GM12865 (cell line): ENCODE measurements at regions not wholly inside any gene's neighbourhood (a gene's known extent, or its start where the extent isn't known, plus 50 kb on each side); places are given as distances from the start of the nearest gene placed in this dataset.

Experiments
- DNase-seq: peaks from one replicate; pipeline ENCODE4 v3.0.0; 2010; ENCODE audit warnings: low read depth
- H3K4me3 ChIP-seq: 2 replicates; pipeline ENCODE4 v1.5.1; 2011; ENCODE audit warnings: mild to moderate bottlenecking, low read depth, low read length, control low read depth
- TF ChIP-seq, protein P1 (sequence below): IDR thresholded peaks from 2 replicates; pipeline ENCODE4 v1.5.1; 2011; ENCODE audit warnings: low read length, control low read depth, low read depth, inconsistent platforms; ENCODE audit not compliant: insufficient read depth; ENCODE audit errors: missing control alignments

GRCh38 chr2:15050483-15050882 is 418.0 kb downstream of the LRATD1 start:
- DNase-seq: no peak

DNA sequence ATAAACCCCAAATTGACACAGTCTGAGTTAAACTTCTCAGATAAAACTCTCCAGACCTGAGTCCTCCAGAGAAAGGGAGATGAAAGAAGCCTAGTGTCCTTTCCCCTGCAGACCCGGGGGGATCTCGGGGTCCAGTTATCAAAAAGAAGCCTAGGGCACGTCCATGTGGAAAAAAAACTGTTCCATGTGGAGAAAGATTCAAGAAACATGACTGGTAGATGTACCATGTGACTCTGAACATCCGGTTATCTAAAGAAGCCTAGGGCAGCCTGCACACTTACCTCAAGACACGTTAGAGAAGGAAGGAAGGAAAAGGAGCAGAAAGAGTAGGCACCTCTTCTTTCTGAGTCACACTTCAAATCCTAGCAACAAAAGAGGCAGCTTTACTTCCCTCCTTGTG is 421.0 kb downstream of the LRATD1 start:
- no peak overlapping the region for H3K4me3 ChIP-seq
- DNase-seq: no peak
- TF ChIP-seq, protein P1, sequence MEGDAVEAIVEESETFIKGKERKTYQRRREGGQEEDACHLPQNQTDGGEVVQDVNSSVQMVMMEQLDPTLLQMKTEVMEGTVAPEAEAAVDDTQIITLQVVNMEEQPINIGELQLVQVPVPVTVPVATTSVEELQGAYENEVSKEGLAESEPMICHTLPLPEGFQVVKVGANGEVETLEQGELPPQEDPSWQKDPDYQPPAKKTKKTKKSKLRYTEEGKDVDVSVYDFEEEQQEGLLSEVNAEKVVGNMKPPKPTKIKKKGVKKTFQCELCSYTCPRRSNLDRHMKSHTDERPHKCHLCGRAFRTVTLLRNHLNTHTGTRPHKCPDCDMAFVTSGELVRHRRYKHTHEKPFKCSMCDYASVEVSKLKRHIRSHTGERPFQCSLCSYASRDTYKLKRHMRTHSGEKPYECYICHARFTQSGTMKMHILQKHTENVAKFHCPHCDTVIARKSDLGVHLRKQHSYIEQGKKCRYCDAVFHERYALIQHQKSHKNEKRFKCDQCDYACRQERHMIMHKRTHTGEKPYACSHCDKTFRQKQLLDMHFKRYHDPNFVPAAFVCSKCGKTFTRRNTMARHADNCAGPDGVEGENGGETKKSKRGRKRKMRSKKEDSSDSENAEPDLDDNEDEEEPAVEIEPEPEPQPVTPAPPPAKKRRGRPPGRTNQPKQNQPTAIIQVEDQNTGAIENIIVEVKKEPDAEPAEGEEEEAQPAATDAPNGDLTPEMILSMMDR: no peak

More at GRCh38 chr2:15050483-15050882, 418.0 kb downstream of the LRATD1 start:
- TF ChIP-seq, protein P1: no peak
- no peak overlapping the region for H3K4me3 ChIP-seq

DNA sequence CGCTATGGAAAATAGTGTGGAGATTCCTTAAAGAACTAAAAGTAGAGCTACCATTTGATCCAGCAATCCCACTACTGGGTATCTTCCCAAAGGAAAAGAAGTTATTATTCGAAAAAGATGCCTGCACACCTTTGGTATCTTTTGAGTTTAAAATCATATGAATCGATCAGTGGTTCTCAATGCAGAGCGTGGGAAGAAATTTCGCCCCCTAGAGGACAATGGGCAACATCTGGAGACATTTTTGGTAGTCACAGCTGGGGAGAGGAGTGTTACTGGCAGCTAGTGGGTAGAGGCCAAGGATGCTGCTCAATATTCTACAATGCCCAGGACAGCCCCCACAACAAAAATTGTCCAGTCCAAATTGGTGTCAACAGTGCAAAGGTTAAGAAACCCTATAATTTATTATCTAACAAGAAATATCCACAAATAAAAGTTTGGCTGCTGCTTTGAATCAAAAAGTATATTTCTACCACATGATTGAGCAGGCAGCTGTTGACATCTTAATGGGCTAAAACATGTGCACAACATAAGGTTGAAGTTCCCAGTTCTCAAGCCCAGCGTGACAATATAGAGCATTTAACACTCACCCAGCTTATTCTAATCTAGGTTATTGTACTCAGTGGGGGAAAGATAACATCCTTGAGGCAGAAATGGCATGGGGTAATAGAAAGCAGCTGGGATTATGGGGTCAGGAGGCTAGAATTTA is 425.7 kb downstream of the LRATD1 start:
- TF ChIP-seq, protein P1: peak; percentile 58
- DNase-seq: peak; percentile 41
- H3K4me3 ChIP-seq: no peak overlapping the region

- no peak for DNase-seq
- TF ChIP-seq, protein P1: no peak
- no peak overlapping the region for H3K4me3 ChIP-seq
Observed at GRCh38 chr2:15058721-15059157, 426.2 kb downstream of the LRATD1 start.

- DNase-seq: no peak
- TF ChIP-seq, protein P1: no peak
- no peak overlapping the region for H3K4me3 ChIP-seq
Observed at GRCh38 chr2:15059870-15060512, 427.5 kb downstream of the LRATD1 start.

- TF ChIP-seq, protein P1: no peak
- no peak for DNase-seq
- no peak overlapping the region for H3K4me3 ChIP-seq
Observed at GRCh38 chr2:15061268-15061667, 428.8 kb downstream of the LRATD1 start.

DNA sequence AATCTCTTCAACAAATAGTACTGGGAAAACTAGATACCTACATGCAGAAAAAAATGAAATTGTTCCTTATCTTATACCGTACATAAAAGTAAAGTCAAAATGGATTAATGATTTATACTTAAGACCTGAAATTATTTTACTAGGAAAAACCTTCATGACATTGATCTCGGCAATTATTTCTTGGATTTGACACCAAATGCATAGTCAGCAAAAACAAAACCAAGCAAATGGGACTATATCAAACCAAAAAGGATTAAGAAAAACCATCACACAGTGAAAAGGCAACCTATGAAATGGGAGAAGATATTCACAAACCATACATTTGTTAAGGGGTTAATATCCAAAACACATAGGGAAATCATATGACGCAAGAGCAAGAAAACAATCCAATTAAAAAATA is 433.6 kb downstream of the LRATD1 start:
- DNase-seq: no peak
- no peak overlapping the region for H3K4me3 ChIP-seq
- TF ChIP-seq, protein P1: no peak
